GM21737 (cell line): ENCODE measurements at regions not wholly inside any gene's neighbourhood (a gene's known extent, or its start where the extent isn't known, plus 50 kb on each side); places are given as distances from the start of the nearest gene placed in this dataset.

Source experiments
- ATAC-seq: cut with Tn5 transposase; IDR thresholded peaks from one replicate; pipeline ENCODE4 v1.9.1; 2021; ENCODE audit warnings: mild to moderate bottlenecking, moderate library complexity; ENCODE audit not compliant: unreplicated experiment

DNA sequence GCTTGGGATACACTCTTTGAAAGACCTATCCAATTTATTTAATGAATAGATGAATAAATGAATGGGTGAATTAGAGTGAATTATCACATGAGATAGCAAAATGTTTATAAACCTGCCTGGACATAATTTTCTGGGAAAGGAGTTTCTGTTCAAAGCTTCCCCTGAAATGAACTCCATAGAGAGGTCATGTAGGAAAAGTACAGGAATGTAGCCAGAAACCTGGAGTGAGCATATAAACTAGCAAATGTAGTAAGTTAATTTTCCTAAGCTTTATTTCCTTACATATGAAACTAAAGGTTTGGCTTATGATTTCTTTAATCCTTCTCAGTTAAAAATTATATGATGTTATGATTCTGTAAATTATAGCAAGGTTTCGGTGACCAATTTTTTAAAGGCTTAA, 380.3 kb upstream of the RSPO3 start:
- ATAC-seq: no peak

DNA sequence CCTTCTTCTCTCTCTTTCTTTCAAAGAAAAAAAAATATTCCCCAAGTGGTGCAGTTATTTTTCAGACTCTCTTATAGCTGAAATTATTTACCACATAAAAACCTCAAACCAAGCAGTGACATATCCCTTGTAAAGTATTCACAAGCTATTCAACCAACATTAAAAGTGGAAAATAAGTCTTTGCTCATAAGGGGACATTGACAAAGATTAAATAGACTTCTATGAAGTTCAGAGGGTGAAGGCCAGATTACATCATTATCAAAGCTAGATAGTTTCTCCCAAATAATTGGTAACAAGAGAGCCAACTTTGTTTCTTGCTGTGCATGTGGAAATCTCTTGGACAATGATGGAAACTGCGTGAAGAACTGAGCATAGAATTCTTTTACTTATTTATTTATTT, 379.8 kb upstream of the RSPO3 start:
- ATAC-seq: no peak

DNA sequence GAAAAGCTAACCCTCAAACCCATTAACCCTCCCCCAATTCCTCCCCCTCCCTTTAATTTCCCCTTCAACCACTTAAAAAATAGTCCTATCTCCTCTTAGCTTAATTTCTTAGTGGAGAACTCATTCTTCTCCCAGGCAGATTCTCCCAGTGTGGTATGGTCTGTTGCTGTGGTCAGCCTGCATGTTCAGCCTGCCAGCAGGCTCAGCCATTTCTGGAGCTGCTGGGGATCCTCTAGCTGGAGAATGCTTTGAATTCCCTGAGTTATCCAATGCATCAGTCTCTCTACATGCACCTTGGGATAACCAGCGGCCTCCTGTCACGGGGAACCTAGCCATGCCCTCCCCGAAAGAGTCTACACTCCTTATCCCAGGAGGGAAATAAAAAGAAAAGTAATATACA, 375.4 kb upstream of the RSPO3 start:
- no peak for ATAC-seq

DNA sequence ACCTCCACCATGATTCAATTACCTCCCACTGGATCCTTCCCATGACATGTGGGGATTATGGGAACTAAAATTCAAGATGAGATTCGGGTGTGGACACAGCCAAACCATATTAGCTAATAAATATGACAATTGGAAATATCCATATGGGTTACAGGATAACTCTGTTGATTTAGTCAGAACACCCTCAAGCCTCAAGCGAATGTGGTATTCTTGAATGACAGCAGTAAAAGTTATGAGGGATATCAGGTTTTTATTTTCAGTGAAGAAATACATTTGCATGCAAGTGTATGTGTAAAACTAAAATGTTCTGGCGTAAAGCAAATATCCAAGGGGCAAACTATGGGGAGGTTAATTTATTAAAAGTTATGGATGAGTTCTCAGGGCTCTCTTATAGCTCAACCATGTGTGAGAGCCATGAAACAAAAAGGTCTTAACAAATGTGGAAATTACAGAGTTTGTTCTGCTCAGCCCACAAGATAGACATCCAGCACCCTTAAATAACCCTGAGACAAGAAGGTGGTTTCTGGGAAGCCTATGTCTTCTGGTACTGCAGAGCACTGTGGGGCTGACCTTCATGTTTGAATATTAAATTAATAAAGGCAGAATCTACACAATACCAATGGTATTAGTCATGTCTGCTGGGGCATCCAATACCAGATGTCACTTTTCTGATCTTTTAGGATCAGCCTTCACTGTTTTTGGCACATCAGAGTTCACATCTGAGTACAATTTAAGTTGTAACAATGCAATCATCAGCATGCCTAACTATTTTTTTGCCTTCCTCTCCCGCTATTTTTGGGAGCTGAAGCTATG, 370.5 kb upstream of the RSPO3 start:
- no peak for ATAC-seq

DNA sequence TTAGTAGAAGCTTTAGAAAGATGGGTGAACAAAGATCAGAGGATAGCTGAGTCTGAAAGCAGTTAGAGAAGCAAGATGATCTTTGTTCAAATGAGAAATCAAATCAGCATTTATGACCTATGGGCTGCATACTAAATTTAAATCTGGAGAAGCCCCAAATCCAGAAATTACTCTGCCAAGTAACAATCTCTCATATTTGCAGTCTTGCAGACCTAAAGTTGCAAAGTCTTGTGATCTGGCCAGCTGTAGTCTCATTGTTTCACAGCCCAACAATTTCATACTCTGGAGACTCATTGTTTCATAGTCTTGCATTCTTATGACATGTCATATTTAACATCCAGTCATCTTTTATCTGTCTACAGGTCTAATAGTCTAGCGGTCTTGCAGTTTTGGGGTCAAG, 364.9 kb upstream of the RSPO3 start:
- no peak for ATAC-seq

DNA sequence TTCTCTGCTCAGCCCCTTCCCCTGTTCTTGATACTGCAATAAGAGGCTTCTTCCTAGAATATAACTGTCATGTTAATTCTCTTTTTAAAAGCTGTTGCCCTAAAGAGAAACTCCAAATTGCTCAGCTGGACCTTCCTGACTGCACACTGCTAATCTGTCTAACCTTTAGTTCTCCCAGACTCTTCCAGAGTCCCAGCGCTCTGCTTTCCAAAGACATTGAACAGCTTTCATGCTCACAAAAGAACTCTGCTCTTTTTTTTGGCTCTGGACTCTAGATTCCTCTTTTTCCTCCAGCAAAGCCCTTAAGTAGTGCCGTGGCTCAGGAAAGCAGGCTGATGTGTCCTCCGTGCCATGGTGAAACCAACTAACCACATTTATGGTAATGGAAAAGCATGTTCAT, 356.6 kb upstream of the RSPO3 start:
- no peak for ATAC-seq

DNA sequence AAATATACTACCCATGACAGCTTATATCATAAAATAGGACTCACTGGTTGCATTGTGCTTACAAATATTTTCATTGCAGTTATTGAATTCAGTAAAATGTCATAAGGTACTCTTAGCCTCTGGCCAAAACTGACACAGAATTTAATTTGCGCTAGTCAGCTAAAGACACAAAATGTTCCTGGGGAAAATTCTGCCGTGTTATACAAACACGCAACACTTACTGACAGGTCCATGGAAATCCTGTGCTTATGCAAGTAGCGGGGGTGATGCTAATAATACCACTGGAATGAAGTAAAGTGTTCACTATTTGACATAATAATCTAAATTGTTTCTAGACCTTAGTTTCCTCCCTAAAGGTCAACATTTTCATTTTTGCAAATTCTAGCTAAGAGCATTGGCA, 354.4 kb upstream of the RSPO3 start:
- no peak for ATAC-seq

DNA sequence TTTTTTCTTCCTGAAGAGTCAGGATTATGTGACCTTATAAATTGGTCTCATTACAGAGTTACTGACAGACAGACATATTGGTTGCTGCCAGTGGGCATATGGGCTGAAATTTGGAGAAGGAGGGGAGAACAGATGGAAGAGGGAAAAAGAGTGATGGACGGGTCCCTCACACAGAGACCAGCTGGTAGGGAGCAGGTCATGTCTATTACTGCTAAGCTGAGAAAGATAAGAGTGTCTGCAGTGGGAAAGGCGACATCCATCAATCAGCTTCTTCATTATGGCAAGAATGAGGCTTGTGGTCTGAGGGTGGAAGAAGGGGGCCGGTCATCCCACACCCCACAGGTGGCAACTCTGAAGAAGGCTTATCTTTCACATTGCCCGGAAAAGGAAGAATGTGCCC, 353.8 kb upstream of the RSPO3 start:
- ATAC-seq: no peak

DNA sequence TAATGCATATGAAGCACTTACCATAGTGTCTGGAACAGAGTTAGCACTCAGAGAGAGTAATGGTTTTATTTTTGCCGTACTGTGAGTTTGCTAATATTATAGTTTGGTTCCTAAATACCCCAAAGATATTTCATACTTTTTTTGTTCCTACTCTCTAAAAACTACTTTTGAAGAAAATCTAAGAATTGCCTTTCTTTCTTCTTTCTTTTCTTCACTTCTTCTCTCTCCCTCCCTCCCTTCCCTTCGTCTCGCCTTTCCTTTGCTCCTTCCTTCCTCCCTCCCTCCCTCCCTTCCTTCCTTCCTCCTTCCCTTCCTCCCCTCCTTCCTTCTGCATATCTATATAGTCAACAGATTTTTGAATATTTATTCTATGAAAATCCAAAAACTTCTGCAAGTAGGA, 351.7 kb upstream of the RSPO3 start:
- no peak for ATAC-seq

DNA sequence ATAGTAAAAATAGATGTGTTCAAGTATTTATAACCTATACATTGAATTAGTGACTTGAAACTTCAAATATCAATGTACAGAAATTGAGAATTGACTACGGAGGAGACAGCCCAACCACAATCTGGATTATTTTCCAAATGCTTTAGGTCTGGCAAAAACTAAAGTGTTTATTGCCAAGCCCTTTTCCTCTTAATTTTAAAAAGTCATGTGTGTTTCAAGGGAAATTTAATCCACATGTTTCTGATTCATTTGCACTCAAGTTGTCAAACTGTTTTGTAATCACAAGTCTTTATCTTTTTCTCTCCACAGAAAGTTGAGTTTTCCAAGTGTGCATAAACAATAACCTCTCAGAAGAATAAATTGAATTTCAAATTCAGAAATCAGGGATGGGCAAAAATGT, 350.8 kb upstream of the RSPO3 start:
- no peak for ATAC-seq

DNA sequence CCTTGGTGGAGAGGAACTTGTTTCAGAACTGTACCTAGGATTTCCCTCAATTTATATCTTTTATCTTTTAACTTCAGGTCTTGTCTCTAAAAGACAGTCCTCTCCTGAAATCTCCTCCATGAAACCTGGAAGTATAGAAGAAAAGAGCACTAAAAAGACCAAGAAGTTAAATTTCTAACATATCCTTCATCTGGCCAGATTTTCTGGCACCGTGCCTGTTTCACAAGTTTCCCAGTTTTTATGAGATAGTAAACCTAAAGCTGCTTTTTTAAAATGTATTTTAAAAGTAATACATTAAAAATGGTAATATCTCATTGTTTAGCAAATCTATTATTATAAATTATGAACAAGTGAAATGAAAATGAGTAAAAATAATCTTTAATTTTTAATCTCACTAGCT, 348.3 kb upstream of the RSPO3 start:
- ATAC-seq: no peak

DNA sequence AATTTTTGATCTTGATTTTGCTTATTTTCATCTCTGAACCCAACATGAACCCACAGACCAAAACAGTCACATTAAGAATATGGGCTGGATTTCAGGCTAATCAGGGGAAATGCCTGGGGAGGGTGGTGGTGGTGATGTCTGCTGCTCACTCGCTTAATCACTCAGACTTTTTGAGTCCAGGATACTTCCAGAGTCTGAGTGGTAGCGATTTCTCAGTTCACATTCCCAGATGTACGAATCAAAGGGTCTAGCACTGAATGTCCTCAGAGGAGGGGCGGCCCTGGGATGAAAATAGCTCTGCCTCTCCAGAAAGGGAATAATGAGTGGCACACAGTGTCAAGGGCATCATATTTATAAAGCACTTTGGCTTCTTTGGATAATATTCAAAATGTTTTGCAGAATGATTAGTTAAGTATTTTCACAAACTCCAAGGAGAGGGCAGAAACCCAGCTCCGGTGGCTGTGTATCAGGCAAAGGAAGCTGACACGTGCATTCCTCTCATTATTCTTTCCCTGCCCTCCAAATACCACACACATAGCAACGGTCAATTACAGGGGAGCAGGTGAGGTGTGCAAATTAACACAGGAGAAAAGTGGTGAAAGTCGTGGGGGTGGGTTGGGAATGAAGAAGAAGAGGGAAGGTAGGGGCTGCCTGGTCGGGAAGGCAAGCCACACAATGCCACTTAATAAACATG, 345.2 kb upstream of the RSPO3 start:
- ATAC-seq: no peak

DNA sequence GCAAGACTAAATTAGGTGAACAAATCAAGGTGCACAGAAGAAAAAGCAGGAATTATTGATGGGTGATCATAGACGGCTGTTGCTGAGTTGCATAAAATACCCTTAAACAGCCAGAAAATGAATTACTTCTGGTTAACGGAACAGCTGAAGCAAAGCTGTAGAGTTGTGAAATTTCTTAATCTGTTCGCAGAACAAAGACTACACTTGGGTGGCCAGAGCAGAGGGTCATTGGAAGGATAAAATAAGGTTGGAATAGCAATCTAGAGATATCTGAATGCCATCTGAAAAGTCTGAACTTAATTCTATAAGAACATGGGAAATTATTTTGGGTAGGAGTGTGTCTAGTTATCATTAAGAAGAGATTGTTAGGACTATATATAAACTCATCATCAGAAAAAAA, 339.1 kb upstream of the RSPO3 start:
- ATAC-seq: no peak

DNA sequence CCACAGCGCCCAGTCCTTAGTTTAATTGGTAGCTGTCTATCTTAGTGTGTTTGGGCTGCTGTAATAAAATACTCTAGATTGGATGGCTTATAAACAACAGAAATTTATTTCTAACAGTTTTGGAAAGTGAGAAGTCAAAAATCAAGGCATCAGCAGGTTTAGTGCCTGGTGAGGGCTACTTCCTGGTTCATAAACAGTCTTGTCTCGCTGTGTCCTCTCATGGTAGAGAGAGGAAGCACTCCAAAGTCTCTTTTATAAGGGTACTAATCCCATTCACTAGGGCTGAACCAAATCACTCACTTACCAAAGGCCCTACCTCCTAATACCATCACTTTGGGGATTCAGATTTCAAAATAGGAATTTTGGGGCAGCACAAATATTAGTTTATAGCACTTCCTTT, 336.9 kb upstream of the RSPO3 start:
- ATAC-seq: no peak

DNA sequence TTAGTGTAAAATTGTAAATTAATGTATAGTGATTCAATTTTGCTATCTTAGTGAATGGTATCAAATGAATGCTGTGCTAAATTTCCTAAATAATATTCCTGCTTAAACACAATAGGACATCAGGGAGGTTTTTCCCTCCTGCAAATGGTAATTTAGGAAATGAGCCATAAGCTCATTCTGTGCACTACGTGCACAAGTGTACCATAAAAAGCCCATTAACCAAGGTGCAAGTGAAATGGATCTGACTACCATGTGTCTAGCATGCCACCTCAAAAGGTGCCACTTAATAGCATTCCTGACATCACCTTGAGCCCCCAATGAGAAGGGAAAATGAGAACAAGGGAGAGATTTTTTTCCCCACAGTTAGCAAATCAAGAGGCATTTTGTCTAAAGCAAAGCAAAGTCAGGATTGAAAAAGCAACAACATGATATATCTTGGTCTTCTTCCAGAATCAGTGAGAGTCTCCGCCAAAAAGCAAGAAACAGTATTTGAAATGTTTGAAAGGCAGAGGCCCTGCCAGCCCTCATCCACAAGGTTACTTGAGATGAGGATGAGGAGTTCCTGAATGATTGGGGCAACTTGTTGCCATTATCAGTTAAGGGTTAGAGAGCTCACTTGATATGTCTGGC, 334.2 kb upstream of the RSPO3 start:
- ATAC-seq: no peak

DNA sequence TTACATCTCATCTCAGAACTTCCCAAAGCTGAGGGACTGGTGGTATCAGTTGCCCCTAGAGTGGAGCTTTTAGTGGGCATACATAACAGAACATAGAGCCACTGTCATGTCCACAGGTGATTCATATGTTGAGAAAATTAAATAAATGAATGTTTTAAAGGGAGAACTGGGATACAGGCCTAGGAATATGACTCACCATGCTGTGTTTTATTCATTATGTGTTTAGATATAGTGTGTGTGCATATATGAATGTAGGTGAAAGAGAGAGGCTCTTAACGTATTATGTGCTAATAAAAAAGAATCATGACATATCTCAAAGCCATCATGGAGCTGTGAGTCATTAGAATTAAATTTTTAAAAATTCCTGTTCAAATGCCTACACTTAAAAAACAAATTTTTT, 332.2 kb upstream of the RSPO3 start:
- ATAC-seq: no peak

DNA sequence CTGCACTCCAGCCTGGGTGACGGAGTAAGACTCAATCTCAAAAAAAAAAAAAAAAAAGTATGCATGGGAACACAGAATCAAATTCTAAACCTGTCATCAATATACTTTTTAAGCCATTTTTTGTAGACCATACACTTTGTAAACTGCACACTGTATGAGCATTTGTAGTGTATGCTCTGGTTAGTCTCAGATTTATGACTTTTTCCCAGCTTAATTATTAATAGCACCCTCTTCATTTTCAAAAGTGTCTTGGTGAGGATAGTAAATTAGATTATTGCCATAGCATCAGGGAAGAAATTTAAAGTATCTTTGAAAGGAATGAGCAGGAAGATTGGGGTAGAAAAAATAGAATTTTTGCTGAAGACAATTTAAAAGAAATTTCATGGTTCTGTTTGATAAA, 330.8 kb upstream of the RSPO3 start:
- no peak for ATAC-seq

DNA sequence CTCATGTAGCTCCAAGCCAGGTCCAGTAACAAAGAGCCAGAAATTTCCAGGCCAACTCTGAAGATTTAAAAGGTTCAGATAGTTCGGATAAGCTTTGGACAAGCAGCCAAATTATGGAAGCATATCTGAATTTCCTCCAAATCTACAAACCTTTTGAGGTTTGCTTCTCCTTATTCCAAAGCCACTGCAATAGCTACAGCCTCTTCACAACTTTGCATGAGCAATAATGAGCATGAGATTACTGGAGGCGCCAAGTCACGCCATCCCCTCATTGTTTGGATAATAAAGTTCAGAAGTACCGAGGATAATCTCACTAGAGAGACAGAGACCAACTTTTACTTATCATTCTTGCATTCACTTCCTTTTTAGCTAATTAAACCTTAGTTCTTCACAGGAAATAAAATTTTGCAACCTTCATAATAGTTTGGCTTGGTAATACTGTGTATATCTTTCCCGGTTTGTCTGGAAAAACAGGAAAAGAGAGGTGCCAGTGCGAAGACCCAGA, 329.6 kb upstream of the RSPO3 start:
- no peak for ATAC-seq

DNA sequence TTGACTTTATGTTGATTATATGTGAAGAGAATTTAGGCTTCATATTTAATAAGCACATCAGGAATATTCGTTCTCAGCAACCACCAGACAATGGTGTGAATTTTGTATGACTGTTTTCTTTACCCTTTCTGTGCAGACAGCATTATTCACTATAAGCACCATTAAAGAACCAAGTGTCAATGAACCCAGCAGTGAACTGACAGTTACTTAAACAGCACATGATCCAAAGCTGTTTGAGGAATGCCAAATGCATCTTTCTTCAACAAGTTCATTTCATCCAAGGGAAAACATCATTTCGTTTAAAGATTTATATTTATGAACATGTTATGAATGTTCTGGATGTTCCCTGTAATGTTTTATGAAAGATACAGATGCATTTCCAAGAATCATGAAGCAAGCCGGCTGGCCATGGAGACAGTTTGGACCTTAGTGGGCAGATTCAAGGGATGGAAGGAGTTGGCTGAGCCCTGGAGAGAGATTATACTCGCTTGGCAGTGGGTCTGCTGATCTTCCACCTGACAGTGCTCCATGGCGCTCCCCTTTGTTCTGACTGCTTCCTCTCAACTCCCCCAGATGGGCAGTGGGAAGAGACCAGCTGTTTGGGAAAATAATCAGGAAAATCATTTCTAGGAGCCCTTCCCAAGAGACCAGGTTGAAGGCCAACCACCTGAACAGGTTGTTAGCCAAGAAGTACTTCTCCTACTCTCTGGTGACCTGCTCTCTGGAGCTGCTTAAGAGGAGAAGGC, 326.0 kb upstream of the RSPO3 start:
- no peak for ATAC-seq

DNA sequence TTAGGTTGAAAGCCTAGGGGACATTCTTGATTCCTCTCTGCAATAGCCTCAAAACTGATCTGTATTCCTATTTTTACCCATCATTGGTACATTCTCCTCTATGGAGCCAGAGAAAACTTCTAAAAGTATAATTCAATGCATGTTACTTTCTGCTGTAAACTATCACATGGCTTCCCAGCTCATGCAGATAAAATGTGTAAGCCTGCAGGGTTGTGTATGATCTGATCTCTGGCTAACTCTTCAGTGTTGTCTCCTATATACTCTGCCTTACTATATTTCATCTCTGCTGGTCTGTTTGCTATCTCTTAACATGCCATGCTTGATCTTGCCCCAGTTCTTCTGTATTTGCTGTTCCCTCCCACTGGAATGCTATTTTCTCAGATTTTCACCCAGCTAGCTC, 323.3 kb upstream of the RSPO3 start:
- ATAC-seq: no peak

DNA sequence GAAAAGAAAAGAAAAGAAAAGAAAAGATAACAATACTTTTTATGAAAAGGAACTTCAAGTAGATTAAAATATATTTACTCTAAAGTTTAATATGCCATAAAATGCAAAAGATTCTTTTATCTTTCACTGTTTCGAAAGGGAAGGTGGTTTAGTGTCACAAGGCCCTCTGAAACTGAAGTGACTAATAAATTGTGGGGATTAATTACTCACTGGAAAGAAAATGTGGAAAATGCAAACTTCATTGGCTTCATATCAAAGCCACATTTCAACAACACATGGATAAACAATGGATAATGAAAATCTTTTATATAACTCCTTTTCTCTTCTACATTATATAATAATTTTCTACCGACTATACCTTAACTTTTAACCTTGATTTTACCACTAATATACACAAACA, 320.5 kb upstream of the RSPO3 start:
- ATAC-seq: no peak
